HG03565 (cell line): ENCODE measurements at regions not wholly inside any gene's neighbourhood (a gene's known extent, or its start where the extent isn't known, plus 50 kb on each side); places are given as distances from the start of the nearest gene placed in this dataset.
"Not testable (repeated sequence)": the region's sequence is repeated elsewhere in the genome, so short reads cannot be mapped to it uniquely, and the experiment has no call there.

ENCODE experiments used
- ATAC-seq: cut with Tn5 transposase; IDR thresholded peaks from one replicate; pipeline ENCODE4 v1.9.1; 2021; ENCODE audit warnings: mild to moderate bottlenecking, moderate library complexity; ENCODE audit not compliant: unreplicated experiment

DNA sequence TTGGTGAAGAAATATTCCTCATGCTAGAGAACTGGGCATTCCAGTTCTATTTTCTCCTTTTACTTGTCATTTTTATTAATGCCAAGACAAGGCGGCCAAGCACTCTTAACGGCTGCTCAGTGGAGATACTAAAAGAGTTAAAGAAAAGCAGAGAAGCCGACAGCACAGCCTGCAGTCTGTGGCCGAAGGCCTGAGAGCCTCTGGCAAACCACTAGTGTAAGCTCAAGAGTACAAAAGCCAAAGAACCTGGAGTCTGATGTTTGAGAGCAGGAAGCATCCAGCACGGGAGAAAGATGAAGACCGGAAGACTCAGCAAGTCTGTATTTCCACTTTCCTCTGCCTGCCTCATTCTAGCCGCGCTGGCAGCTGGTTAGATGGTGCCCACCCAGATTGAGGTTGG, 167.1 kb upstream of the FUT9 start:
- no peak for ATAC-seq

DNA sequence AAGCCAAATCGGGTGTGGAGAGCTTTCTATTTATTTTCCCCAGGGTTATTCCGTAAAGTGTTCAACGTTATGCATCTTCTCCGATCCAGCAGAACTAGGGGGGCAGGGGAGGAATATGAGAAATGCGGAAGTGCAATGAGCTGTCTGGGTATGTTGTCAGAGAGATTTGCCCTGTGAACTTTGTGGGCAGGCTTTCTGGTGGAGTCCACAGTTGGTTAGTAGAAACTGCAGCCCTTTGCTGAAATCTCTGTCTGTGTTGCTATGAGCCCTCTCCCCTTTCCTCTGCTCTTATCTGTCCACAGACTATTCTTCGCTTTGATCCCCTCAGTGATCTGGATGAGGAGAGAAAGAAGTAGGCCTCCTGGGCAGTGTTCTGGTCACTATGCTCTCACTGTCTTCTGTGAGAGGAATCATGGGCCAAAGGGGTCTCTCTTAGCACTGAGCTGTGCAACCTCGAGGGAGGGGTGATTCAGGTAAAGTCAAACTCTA, 158.9 kb upstream of the FUT9 start:
- no peak for ATAC-seq

GRCh38 chr6:95865857-95866256, 149.9 kb upstream of the FUT9 start:
- ATAC-seq = no peak

GRCh38 chr6:95866732-95867131, 149.0 kb upstream of the FUT9 start:
- peak; percentile 78 for ATAC-seq

DNA sequence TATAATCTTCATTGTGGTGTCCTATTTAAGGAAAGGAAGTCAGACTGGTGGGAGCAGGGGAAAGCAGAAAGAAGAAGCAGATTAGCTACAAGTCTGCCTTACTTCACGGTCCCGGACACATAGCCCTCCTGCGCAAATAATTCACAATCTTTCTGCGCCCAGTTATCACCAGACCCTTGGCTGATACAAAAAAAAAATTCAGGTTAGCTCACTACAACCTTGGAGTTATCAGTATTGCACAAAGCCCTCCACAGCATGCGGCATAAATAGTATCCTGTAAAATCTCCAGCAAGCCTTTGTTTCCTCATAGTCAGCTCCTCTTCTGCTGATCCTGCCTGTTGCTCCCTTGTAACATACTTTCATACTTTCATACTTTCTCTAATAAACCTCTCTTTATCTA, 148.6 kb upstream of the FUT9 start:
- no peak for ATAC-seq

GRCh38 chr6:95877480-95877879, 138.3 kb upstream of the FUT9 start:
- ATAC-seq = no peak

DNA sequence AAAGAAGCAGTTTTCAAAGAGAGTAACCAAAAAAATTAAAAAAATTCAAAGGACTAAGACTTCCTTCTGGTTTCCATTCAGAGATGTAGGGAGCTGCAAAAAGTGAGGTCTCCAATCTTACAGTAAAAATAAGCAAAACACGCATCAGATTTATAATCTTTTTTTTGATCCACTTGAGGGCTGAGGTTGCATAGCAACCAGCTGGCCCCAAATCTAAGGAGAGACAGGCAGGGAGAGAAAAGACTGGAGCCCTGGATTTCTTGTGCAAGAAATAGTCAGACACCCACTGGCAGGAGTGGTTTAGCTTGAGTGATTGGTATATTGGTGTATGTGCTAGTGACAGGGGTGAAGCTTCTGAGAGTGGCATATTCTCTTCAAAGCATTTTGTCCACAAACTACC, 135.9 kb upstream of the FUT9 start:
- no peak for ATAC-seq

DNA sequence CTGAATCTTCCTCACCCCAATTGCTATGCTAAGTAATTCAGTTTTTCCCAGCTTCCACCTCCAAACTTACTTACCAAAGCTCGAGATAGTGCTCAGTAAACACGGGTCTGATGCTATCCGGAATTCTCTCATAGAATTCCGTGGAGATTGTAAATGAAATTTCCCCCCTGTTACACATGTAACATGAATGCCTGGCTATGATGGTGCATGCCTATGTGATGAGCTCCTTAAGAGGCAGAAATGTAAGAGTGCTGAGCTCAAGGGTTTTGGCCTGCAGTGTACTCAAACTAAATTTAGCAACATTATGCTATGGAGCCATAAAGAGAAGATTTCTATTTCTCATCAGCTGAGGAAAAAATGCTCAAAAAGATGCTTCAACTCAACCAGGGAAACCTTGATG, 133.4 kb upstream of the FUT9 start:
- ATAC-seq = no peak

GRCh38 chr6:95888711-95889110, 127.1 kb upstream of the FUT9 start:
- not testable (repeated sequence) for ATAC-seq

DNA sequence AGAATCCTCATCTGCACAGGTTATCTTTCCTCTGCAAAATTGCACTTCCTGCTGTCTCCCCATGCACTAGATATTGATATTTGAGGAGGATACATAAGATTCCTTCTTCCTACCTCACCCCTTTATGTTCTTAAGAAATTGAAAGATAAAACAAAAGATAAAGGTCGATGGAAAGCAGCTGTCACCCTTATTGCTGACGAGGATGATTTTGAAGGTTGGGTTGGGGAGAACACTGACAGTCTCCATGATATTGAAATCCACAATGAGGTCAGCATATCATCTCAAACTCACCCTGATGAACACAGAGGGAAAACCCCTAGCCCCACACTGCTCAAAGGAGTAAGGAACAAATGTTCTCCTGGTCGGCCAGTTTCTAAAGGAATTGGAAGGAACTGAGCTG, 110.6 kb upstream of the FUT9 start:
- ATAC-seq = no peak

- ATAC-seq = no peak
These were observed 98.7 kb upstream of the FUT9 start for GRCh38 chr6:95917034-95917433.

- no peak for ATAC-seq
These were observed 92.3 kb upstream of the FUT9 start for GRCh38 chr6:95923518-95923917.

- ATAC-seq = no peak
These were observed 80.0 kb upstream of the FUT9 start for GRCh38 chr6:95935736-95936135.

- no peak for ATAC-seq
These were observed 68.9 kb upstream of the FUT9 start for GRCh38 chr6:95946906-95947305.

DNA sequence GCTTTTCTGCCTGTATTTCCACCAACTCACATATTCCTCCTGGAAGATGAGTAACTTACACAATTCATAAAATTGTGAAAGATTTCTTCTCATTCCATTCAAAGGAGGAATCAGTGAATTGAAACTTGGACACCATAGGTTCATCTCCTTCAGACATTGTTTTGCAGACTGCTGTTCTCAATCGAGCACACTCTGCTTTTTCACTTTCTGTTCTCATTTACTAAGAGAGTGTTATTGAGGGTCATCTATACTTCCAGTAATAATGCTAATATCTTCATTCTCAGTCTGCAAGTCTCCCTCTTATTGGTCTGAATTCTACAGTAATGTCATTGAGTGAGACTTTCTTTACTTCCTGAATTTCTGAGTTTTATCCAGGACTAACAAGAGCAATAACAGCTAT, 67.5 kb upstream of the FUT9 start:
- no peak for ATAC-seq

DNA sequence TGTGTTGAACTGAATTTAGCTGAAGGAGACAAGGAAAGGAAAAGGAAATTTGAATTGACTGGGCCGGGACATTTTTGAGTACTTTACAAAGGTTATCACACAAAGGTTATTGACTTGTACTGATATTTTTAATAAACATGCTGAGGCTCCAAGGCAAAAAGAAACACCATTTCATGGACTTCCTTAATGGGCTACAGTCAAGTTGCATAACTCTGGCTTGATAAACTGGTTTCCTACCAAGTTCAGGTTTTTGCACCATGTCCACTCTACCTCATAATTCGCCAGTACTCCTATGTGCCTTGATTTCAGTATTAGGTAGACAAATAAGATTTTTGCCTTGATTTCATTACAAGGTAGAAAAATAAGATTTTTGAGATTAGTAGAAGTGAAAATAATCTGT, 65.8 kb upstream of the FUT9 start:
- no peak for ATAC-seq

DNA sequence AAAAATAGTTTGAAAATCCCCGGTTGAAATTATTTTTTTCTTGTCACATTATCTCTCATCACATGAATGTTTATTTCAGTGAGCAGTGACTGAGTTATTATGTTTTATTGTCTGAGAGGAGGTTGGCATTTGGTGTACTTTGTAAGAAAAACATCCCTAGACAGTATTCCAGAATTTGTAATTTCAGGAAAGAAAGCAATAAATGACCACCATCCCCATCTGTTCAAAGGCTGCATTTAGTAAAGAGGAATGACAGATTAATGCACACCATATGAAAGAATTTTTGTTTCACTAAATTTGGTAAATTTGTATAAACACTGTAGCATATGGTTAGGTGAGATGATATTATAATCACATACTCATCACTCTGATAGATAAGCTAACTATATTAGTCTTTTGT, 57.1 kb upstream of the FUT9 start:
- ATAC-seq = no peak

DNA sequence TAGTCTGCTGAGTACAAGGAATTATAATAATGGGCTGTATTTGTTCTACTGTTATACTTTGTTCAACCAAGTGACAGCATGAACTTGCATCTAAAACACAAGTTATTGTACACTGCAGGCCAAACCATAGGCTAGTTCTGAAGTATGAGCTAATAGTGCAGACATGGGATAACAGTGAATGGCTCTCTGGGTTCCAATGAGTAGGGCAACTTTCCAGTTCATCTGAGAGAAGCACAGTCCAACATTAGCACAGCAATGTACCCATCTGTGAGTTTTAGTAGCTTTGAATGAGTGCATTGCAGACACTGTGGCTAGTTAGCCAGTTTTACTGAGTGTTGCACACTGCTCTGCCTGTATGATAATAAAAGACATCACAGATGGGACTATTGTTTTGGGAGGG, 56.5 kb upstream of the FUT9 start:
- no peak for ATAC-seq
